A549 (cell line): ENCODE measurements at regions not wholly inside any gene's neighbourhood (a gene's known extent, or its start where the extent isn't known, plus 50 kb on each side); places are given as distances from the start of the nearest gene placed in this dataset.

ENCODE experiments used
- ATAC-seq, 2 experiments: fragments of 200-7000 bp in 1 of 2; fragments of >200 bp in 1 of 2; cut with Nextera tagmentation in 1 of 2; cut with Tn5 transposase in 1 of 2; 3 replicates each; pipeline versions ENCODE4 v1.8.0 to v1.9.1; 2018 to 2020; ENCODE audit warnings: mild to moderate bottlenecking in 1 of 2, moderate library complexity in 1 of 2
- CTCF ChIA-PET: fragments of 300-600 bp; sonication (Branson Sonifier 250); formaldehyde crosslinking; extraction: SDS; loops from one replicate; lab custom pipeline; 2021; ENCODE audit warnings: antibody characterized with exemption, inconsistent platforms; lab: Yijun Ruan, JAX
- POLR2A ChIA-PET: fragments of 350-600 bp; formaldehyde crosslinking; extraction: SDS; loops from one replicate; lab custom pipeline; 2021; ENCODE audit warnings: antibody characterized with exemption, inconsistent platforms; lab: Yijun Ruan, JAX
- DNase-seq, 2 experiments: peaks; one replicate each; pipeline versions ENCODE4 v3.0.0 to v3.0.0-alpha.2; 2011 to 2016; ENCODE audit warnings: low read depth in 1 of 2, low spot score in 1 of 2
- FAIRE-seq: peaks from 2 replicates; lab custom pipeline; 2011; peaks lifted over from hg19 to GRCh38; lab: Jason Lieb, UNC
- H3K27ac ChIP-seq, 2 experiments: fragments of >200 bp; sonication (Bioruptor Twin); formaldehyde crosslinking; 3 replicates each; pipeline ENCODE4 v1.5.1; 2016 to 2017
- H3K4me1 ChIP-seq: fragments of >200 bp; sonication (Bioruptor Twin); formaldehyde crosslinking; 3 replicates; pipeline ENCODE4 v1.6.1; 2016
- H3K4me2 ChIP-seq: fragments of >200 bp; sonication (Bioruptor Twin); formaldehyde crosslinking; 3 replicates; pipeline ENCODE4 v1.6.1; 2016
- H3K4me3 ChIP-seq: fragments of >200 bp; sonication (Bioruptor Twin); formaldehyde crosslinking; 3 replicates; pipeline ENCODE4 v1.5.1; 2016
- H3K9me3 ChIP-seq: fragments of >200 bp; sonication (Bioruptor Twin); formaldehyde crosslinking; 3 replicates; pipeline ENCODE4 v1.6.1; 2016
- CEBPB ChIP-seq, 2 experiments: fragments of >200 bp in 1 of 2; sonication (Bioruptor Twin) in 1 of 2; formaldehyde crosslinking in 1 of 2; IDR thresholded peaks; 2 replicates each; pipeline ENCODE4 v1.6.1; 2012 to 2016
- CHD2 ChIP-seq: fragments of 150-350 bp; IDR thresholded peaks from 2 replicates; pipeline ENCODE4 v1.6.1; 2014; ENCODE audit warnings: low read length; ENCODE audit not compliant: partially characterized antibody
- E2F6 ChIP-seq: IDR thresholded peaks from 2 replicates; pipeline ENCODE4 v1.6.1; 2012; ENCODE audit warnings: low read depth, borderline replicate concordance
- EHMT2 ChIP-seq: fragments of 200-600 bp; sonication (generic); IDR thresholded peaks from 2 replicates; pipeline ENCODE4 v1.6.1; 2016; ENCODE audit warnings: antibody characterized with exemption, low read depth, mild to moderate bottlenecking, moderate library complexity
- FOSL2 ChIP-seq, 2 experiments: fragments of 450-650 bp in 1 of 2; fragments of >200 bp in 1 of 2; sonication (Bioruptor Twin) in 1 of 2; formaldehyde crosslinking; IDR thresholded peaks; 2 replicates each; pipeline versions ENCODE4 v1.5.0 to v1.6.1; 2016 to 2020; ENCODE audit warnings: mild to moderate bottlenecking in 1 of 2, moderate library complexity in 1 of 2
- FOXS1 ChIP-seq: fragments of 250-450 bp; sonication (Bioruptor Pico); IDR thresholded peaks from 2 replicates; pipeline ENCODE4 v1.5.0; 2020; ENCODE audit warnings: mild to moderate bottlenecking, moderate library complexity
- HES2 ChIP-seq: fragments of >200 bp; sonication (Bioruptor Twin); formaldehyde crosslinking; IDR thresholded peaks from 2 replicates; pipeline ENCODE4 v1.6.1; 2016
- JUNB ChIP-seq: fragments of >200 bp; sonication (Bioruptor Twin); formaldehyde crosslinking; IDR thresholded peaks from 2 replicates; pipeline ENCODE4 v1.6.1; 2016
- KDM1A ChIP-seq: fragments of 200-600 bp; sonication (generic); IDR thresholded peaks from 2 replicates; pipeline ENCODE4 v1.6.1; 2016; ENCODE audit warnings: low read depth, mild to moderate bottlenecking
- KDM5A ChIP-seq: fragments of 200-600 bp; sonication (generic); IDR thresholded peaks from 2 replicates; pipeline ENCODE4 v1.6.1; 2016; ENCODE audit warnings: antibody characterized with exemption, mild to moderate bottlenecking
- MAFK ChIP-seq: fragments of 450-650 bp; IDR thresholded peaks from 2 replicates; pipeline ENCODE4 v1.6.1; 2014; ENCODE audit not compliant: partially characterized antibody
- MAZ ChIP-seq: fragments of 150-350 bp; IDR thresholded peaks from 2 replicates; pipeline ENCODE4 v1.6.1; 2014; ENCODE audit warnings: antibody characterized with exemption, low read depth, low read length, borderline replicate concordance
- MYC ChIP-seq: IDR thresholded peaks from 2 replicates; pipeline ENCODE4 v1.6.1; 2012; ENCODE audit warnings: mild to moderate bottlenecking, inconsistent platforms, low read length, improper control_type of control experiment, borderline replicate concordance
- NFE2L2 ChIP-seq: fragments of 150-350 bp; conservative IDR thresholded peaks from 2 replicates; pipeline ENCODE4 v1.6.1; 2014; ENCODE audit warnings: low read length
- POLR2A ChIP-seq: IDR thresholded peaks from 2 replicates; pipeline ENCODE4 v1.6.1; 2012; ENCODE audit warnings: mild to moderate bottlenecking, low read length
- RARB ChIP-seq: fragments of 250-450 bp; sonication (Bioruptor Pico); IDR thresholded peaks from 2 replicates; pipeline ENCODE4 v1.8.0; 2021; ENCODE audit warnings: mild to moderate bottlenecking, moderate library complexity
- RFX5 ChIP-seq: fragments of 450-650 bp; IDR thresholded peaks from 2 replicates; pipeline ENCODE4 v1.7.1; 2014; ENCODE audit warnings: antibody characterized with exemption, mild to moderate bottlenecking, moderate library complexity
- SMC3 ChIP-seq: fragments of >200 bp; sonication (Bioruptor Twin); formaldehyde crosslinking; IDR thresholded peaks from 3 replicates; pipeline ENCODE4 v1.6.1; 2018; ENCODE audit warnings: inconsistent platforms
- TFCP2L1 ChIP-seq: fragments of 250-450 bp; sonication (Bioruptor Pico); IDR thresholded peaks from 2 replicates; pipeline ENCODE4 v1.5.0; 2021; ENCODE audit warnings: mild to moderate bottlenecking
- TP53 ChIP-seq: fragments of 250-450 bp; sonication (Bioruptor Pico); IDR thresholded peaks from 2 replicates; pipeline ENCODE4 v1.5.0; 2021; ENCODE audit warnings: mild to moderate bottlenecking, moderate library complexity
- ZNF302 ChIP-seq: fragments of 250-450 bp; sonication (Bioruptor Pico); IDR thresholded peaks from 2 replicates; pipeline ENCODE4 v1.9.0; 2021; ENCODE audit warnings: inconsistent platforms, mild to moderate bottlenecking, moderate library complexity
- WGBS: methylation state at CpG from one replicate; pipeline ENCODE4 v1.1.6; 2017; ENCODE audit errors: missing lambda C conversion rate; 5-methylcytosine and 5-hydroxymethylcytosine counted together
- TF ChIP-seq, protein P1 (sequence below): fragments of 250-450 bp; sonication (Bioruptor Pico); IDR thresholded peaks from 2 replicates; pipeline ENCODE4 v1.5.0; 2021; ENCODE audit warnings: mild to moderate bottlenecking, moderate library complexity, borderline replicate concordance
- TF ChIP-seq, protein P2 (sequence below): fragments of 450-650 bp; IDR thresholded peaks from 2 replicates; pipeline ENCODE4 v1.6.1; 2014; ENCODE audit warnings: antibody characterized with exemption
- TF ChIP-seq, protein P3 (sequence below): fragments of 200-600 bp; sonication (generic); IDR thresholded peaks from 2 replicates; pipeline ENCODE4 v1.6.1; 2016; ENCODE audit warnings: antibody characterized with exemption, mild to moderate bottlenecking, moderate library complexity
- TF ChIP-seq, protein P4 (sequence below): fragments of >200 bp; sonication (Bioruptor Twin); formaldehyde crosslinking; IDR thresholded peaks from 3 replicates; pipeline ENCODE4 v1.5.1; 2016

- TF ChIP-seq NFE2L2 (no peak), EHMT2 (no peak), TFCP2L1 (no peak), HES2 (no peak), MAFK (no peak), CHD2 (no peak), POLR2A (no peak), FOSL2 (IDR thresholded peaks at IDR 0.05) (no peak), FOSL2 (CRISPR knock-in tag; IDR thresholded peaks at IDR 0.05) (no peak), FOXS1 (CRISPR knock-in tag) (no peak), SMC3 (no peak), KDM1A (no peak), MYC (no peak), RFX5 (no peak), RARB (CRISPR knock-in tag) (no peak), CEBPB (IDR thresholded peaks at IDR 0.05) (no peak), TP53 (no peak), JUNB (no peak)
- TF ChIP-seq, protein P1, sequence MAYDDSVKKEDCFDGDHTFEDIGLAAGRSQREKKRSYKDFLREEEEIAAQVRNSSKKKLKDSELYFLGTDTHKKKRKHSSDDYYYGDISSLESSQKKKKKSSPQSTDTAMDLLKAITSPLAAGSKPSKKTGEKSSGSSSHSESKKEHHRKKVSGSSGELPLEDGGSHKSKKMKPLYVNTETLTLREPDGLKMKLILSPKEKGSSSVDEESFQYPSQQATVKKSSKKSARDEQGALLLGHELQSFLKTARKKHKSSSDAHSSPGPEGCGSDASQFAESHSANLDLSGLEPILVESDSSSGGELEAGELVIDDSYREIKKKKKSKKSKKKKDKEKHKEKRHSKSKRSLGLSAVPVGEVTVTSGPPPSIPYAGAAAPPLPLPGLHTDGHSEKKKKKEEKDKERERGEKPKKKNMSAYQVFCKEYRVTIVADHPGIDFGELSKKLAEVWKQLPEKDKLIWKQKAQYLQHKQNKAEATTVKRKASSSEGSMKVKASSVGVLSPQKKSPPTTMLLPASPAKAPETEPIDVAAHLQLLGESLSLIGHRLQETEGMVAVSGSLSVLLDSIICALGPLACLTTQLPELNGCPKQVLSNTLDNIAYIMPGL (CRISPR knock-in tag): no peak
- TF ChIP-seq, protein P2, sequence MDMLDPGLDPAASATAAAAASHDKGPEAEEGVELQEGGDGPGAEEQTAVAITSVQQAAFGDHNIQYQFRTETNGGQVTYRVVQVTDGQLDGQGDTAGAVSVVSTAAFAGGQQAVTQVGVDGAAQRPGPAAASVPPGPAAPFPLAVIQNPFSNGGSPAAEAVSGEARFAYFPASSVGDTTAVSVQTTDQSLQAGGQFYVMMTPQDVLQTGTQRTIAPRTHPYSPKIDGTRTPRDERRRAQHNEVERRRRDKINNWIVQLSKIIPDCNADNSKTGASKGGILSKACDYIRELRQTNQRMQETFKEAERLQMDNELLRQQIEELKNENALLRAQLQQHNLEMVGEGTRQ: no peak
- TF ChIP-seq, protein P3, sequence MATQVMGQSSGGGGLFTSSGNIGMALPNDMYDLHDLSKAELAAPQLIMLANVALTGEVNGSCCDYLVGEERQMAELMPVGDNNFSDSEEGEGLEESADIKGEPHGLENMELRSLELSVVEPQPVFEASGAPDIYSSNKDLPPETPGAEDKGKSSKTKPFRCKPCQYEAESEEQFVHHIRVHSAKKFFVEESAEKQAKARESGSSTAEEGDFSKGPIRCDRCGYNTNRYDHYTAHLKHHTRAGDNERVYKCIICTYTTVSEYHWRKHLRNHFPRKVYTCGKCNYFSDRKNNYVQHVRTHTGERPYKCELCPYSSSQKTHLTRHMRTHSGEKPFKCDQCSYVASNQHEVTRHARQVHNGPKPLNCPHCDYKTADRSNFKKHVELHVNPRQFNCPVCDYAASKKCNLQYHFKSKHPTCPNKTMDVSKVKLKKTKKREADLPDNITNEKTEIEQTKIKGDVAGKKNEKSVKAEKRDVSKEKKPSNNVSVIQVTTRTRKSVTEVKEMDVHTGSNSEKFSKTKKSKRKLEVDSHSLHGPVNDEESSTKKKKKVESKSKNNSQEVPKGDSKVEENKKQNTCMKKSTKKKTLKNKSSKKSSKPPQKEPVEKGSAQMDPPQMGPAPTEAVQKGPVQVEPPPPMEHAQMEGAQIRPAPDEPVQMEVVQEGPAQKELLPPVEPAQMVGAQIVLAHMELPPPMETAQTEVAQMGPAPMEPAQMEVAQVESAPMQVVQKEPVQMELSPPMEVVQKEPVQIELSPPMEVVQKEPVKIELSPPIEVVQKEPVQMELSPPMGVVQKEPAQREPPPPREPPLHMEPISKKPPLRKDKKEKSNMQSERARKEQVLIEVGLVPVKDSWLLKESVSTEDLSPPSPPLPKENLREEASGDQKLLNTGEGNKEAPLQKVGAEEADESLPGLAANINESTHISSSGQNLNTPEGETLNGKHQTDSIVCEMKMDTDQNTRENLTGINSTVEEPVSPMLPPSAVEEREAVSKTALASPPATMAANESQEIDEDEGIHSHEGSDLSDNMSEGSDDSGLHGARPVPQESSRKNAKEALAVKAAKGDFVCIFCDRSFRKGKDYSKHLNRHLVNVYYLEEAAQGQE: no peak
- TF ChIP-seq, all 56 proteins: peak for 0
- H3K27ac ChIP-seq: no peak overlapping the region
- 55% methylated on average over 8 of the region's 8 CpGs for WGBS
- ChIA-PET POLR2A (no interaction called here), CTCF (no interaction called here)
- no peaks in the 10 kb centered on the region for H3K4me1 ChIP-seq
- no peaks in the 10 kb centered on the region for H3K9me3 ChIP-seq
- no peak for DNase-seq
- ATAC-seq: no peak
- FAIRE-seq: no peak
- no peak overlapping the region for H3K4me2 ChIP-seq
- H3K4me3 ChIP-seq: no peak overlapping the region
Measured at GRCh38 chr6:140897804-140898573, 1234.7 kb upstream of the GJE1 start.

DNA sequence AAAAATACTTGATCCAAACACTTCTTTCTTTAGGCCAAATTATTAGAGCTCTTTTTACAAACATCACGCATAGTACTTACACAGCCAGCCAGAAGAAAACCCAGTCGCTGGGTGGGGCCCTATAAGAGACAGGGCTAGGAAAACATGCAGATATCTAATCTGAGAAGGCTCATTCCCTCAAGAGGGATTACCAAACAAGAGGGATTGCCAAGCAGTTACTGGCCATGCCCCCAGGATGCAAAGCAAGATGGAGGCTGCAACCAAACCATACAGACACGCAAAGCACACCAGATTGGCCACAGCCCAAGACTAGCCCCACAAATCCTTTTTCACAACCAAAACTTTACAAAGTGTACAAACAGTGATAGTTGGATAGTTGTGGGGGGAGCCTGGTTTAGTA is 1235.4 kb upstream of the GJE1 start:
- H3K27ac ChIP-seq: no peak overlapping the region
- no peak for ATAC-seq
- no peak for FAIRE-seq
- CTCF ChIA-PET: no interaction called here
- WGBS: 76% methylated on average over 3 of the region's 3 CpGs
- H3K4me2 ChIP-seq: no peak overlapping the region
- no peak overlapping the region for H3K4me3 ChIP-seq
- no peaks in the 10 kb centered on the region for H3K4me1 ChIP-seq
- POLR2A ChIA-PET: no interaction called here
- no peak for DNase-seq
- H3K9me3 ChIP-seq: no peaks in the 10 kb centered on the region
- TF ChIP-seq, protein P1 (CRISPR knock-in tag): no peak
- TF ChIP-seq MAZ (no peak), ZNF302 (CRISPR knock-in tag) (no peak), E2F6 (no peak), FOXS1 (CRISPR knock-in tag) (no peak), HES2 (no peak), MYC (no peak), KDM5A (no peak)
- TF ChIP-seq, protein P4, sequence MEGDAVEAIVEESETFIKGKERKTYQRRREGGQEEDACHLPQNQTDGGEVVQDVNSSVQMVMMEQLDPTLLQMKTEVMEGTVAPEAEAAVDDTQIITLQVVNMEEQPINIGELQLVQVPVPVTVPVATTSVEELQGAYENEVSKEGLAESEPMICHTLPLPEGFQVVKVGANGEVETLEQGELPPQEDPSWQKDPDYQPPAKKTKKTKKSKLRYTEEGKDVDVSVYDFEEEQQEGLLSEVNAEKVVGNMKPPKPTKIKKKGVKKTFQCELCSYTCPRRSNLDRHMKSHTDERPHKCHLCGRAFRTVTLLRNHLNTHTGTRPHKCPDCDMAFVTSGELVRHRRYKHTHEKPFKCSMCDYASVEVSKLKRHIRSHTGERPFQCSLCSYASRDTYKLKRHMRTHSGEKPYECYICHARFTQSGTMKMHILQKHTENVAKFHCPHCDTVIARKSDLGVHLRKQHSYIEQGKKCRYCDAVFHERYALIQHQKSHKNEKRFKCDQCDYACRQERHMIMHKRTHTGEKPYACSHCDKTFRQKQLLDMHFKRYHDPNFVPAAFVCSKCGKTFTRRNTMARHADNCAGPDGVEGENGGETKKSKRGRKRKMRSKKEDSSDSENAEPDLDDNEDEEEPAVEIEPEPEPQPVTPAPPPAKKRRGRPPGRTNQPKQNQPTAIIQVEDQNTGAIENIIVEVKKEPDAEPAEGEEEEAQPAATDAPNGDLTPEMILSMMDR: no peak
